ENCODE measurements at regions not wholly inside any gene's neighbourhood (a gene's known extent, or its start where the extent isn't known, plus 50 kb on each side); places are given as distances from the start of the nearest gene placed in this dataset. TPM values are rescaled to one million over a fixed set of nuclear protein-coding genes. Genes with fewer than 3 reads are reported as not detected.

GRCh38 chr15:91801836-91802534 is 51.5 kb upstream of the SLCO3A1 start:
- no peaks in the 10 kb centered on the region for H3K9me3 ChIP-seq
- ATAC-seq (no peak), DNase-seq (no peak)
- no peaks in the 10 kb centered on the region for H3K4me1 ChIP-seq
- H3K27me3 ChIP-seq, result no peaks in the 10 kb centered on the region
- WGBS, 2 donors, result 55 to 57% methylated on average over 6 to 9 of the region's 9 CpGs
- H3K27ac ChIP-seq, result no peak overlapping the region
- intact Hi-C loops (cut with DNase I), result no loop called here
- H3K4me3 ChIP-seq, result no peak overlapping the region
- no peaks in the 10 kb centered on the region for H3K36me3 ChIP-seq (replicated peaks in 1 of 2; ENCODE audit: insufficient read depth in 1 of 2, low read depth in 2 of 2)
- no peak for TF ChIP-seq CTCF (IDR thresholded peaks at IDR 0.05)
- no peak for TF ChIP-seq POLR2A (IDR thresholded peaks at IDR 0.05)

GRCh38 chr15:91803260-91803659 is 50.2 kb upstream of the SLCO3A1 start:
- H3K27ac ChIP-seq, result no peak overlapping the region
- no peaks in the 10 kb centered on the region for H3K4me1 ChIP-seq
- H3K27me3 ChIP-seq, result no peaks in the 10 kb centered on the region
- 58% methylated on average over 6 of the region's 6 CpGs for WGBS, 2 donors
- H3K9me3 ChIP-seq, result no peaks in the 10 kb centered on the region
- H3K36me3 ChIP-seq (replicated peaks in 1 of 2; ENCODE audit: insufficient read depth in 1 of 2, low read depth in 2 of 2), result no peaks in the 10 kb centered on the region
- DNase-seq (no peak), ATAC-seq (no peak)
- TF ChIP-seq POLR2A (IDR thresholded peaks at IDR 0.05) (no peak), CTCF (IDR thresholded peaks at IDR 0.05) (no peak)
- intact Hi-C loops (cut with DNase I), result no loop called here
- H3K4me3 ChIP-seq, result no peak overlapping the region

Small RNA genes lying in the stretch of these regions (small RNA-seq; reads per million reads assigned to genes)
- not detected for gene AC107958.1

Data from body of pancreas (tissue), 4 donors.